Vagina (tissue), 2 donors: ENCODE measurements at regions not wholly inside any gene's neighbourhood (a gene's known extent, or its start where the extent isn't known, plus 50 kb on each side); places are given as distances from the start of the nearest gene placed in this dataset.

Experiments
- CTCF ChIP-seq, 3 experiments: fragments of 450-650 bp in 2 of 3; fragments of 200-600 bp in 1 of 3; sonication (generic) in 1 of 3; IDR thresholded peaks; one replicate each; pipeline ENCODE4 v1.5.1; 2017 to 2019; ENCODE audit warnings: antibody characterized with exemption in 3 of 3, mild to moderate bottlenecking in 2 of 3, moderate library complexity in 2 of 3
- POLR2A ChIP-seq, 2 donors: fragments of 450-650 bp; IDR thresholded peaks; one replicate each; pipeline ENCODE4 v1.6.1; 2017; ENCODE audit warnings: antibody characterized with exemption in 2 of 2, mild to moderate bottlenecking in 2 of 2, moderate library complexity in 2 of 2

- no peak for TF ChIP-seq POLR2A (IDR thresholded peaks at IDR 0.05)
- TF ChIP-seq CTCF (IDR thresholded peaks at IDR 0.05), result no peak
Measured at GRCh38 chr7:112708236-112708635, 82.0 kb downstream of the TMEM168 start.
